ENCODE measurements at regions not wholly inside any gene's neighbourhood (a gene's known extent, or its start where the extent isn't known, plus 50 kb on each side); places are given as distances from the start of the nearest gene placed in this dataset.

GRCh38 chr2:236853585-236854051 is 232.1 kb upstream of the COPS8 start:
- TF ChIP-seq, protein P1, sequence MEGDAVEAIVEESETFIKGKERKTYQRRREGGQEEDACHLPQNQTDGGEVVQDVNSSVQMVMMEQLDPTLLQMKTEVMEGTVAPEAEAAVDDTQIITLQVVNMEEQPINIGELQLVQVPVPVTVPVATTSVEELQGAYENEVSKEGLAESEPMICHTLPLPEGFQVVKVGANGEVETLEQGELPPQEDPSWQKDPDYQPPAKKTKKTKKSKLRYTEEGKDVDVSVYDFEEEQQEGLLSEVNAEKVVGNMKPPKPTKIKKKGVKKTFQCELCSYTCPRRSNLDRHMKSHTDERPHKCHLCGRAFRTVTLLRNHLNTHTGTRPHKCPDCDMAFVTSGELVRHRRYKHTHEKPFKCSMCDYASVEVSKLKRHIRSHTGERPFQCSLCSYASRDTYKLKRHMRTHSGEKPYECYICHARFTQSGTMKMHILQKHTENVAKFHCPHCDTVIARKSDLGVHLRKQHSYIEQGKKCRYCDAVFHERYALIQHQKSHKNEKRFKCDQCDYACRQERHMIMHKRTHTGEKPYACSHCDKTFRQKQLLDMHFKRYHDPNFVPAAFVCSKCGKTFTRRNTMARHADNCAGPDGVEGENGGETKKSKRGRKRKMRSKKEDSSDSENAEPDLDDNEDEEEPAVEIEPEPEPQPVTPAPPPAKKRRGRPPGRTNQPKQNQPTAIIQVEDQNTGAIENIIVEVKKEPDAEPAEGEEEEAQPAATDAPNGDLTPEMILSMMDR (IDR thresholded peaks at IDR 0.05; ENCODE audit: poor library complexity) = no peak
- TF ChIP-seq EZH2phosphoT487 (IDR thresholded peaks at IDR 0.05; ENCODE audit: low read depth, severe bottlenecking, unreplicated experiment) (no peak), EZH2 (IDR thresholded peaks at IDR 0.05; ENCODE audit: borderline replicate concordance) (no peak)
